ENCODE measurements at regions not wholly inside any gene's neighbourhood (a gene's known extent, or its start where the extent isn't known, plus 50 kb on each side); places are given as distances from the start of the nearest gene placed in this dataset.

GRCh38 chr4:31139767-31140166, 419.6 kb downstream of the PCDH7 start:
- TF ChIP-seq CTCF (IDR thresholded peaks at IDR 0.05) = no peak
- no peak for TF ChIP-seq POLR2A (IDR thresholded peaks at IDR 0.05)
- TF ChIP-seq EP300 (IDR thresholded peaks at IDR 0.05) = no peak
